ENCODE measurements at regions not wholly inside any gene's neighbourhood (a gene's known extent, or its start where the extent isn't known, plus 50 kb on each side); places are given as distances from the start of the nearest gene placed in this dataset.

GRCh38 chr6:104600639-104600931 lies 259.1 kb downstream of the HACE1 start (continued):
- no peak for TF ChIP-seq MYC (IDR thresholded peaks at IDR 0.05; ENCODE audit: low read depth, low read length)
- no peak for TF ChIP-seq MYC (CRISPR knock-in tag; IDR thresholded peaks at IDR 0.05; ENCODE audit: borderline replicate concordance, low read depth)

GRCh38 chr6:104599821-104600638 lies 259.7 kb downstream of the HACE1 start:
- no peaks in the 10 kb centered on the region for H3K9me3 ChIP-seq (replicated peaks; ENCODE audit: control insufficient read depth, insufficient read depth, low read depth, low read length)
- FAIRE-seq (no peak), DNase-seq (ENCODE audit: extremely low read depth in 1 of 4, low spot score in 3 of 4) (no peak), ATAC-seq (no peak)
- intact Hi-C loops (cut with micrococcal nuclease) (no loop called here), in situ Hi-C loops (cut with MboI) (no loop called here)
- H4K20me1 ChIP-seq (replicated peaks; ENCODE audit: control insufficient read depth, insufficient read depth, low read length): no peaks in the 10 kb centered on the region
- no peaks in the 10 kb centered on the region for H3K79me2 ChIP-seq (ENCODE audit: control insufficient read depth, insufficient read depth, low read length)
- no peak overlapping the region for H3K4me2 ChIP-seq (ENCODE audit: insufficient read depth, low read length)
- H3K9me1 ChIP-seq (ENCODE audit: control insufficient read depth, insufficient read depth, low read length): no peaks in the 10 kb centered on the region
- H3K27ac ChIP-seq (ENCODE audit: extremely low read depth, low read depth, low read length): no peak overlapping the region
- no peak overlapping the region for H3K9ac ChIP-seq (ENCODE audit: insufficient read depth in 1 of 2, low read depth in 2 of 2, low read length in 2 of 2)
- TF ChIP-seq TBP (optimal IDR thresholded peaks at IDR 0.05; ENCODE audit: low read depth, low read length): no peak
- TF ChIP-seq ZNF263 (CRISPR knock-in tag; IDR thresholded peaks at IDR 0.05; ENCODE audit: borderline replicate concordance): no peak
- no peak for TF ChIP-seq ZNF134 (CRISPR knock-in tag; conservative IDR thresholded peaks at IDR 0.05)
- TF ChIP-seq TAL1 (IDR thresholded peaks at IDR 0.05): no peak
- TF ChIP-seq TBL1XR1 (IDR thresholded peaks at IDR 0.05; ENCODE audit: low read length in 2 of 2): no peak
- TF ChIP-seq NCOA6 (IDR thresholded peaks at IDR 0.05): no peak
- TF ChIP-seq MTA2 (IDR thresholded peaks at IDR 0.05; ENCODE audit: low read depth): no peak
- no peak for TF ChIP-seq XRCC4 (IDR thresholded peaks at IDR 0.05; ENCODE audit: extremely low read depth, insufficient read depth, insufficient read length)
- TF ChIP-seq DPF2 (IDR thresholded peaks at IDR 0.05): no peak
- H3K4me3 ChIP-seq: no peak overlapping the region
- H3K36me3 ChIP-seq (ENCODE audit: control insufficient read depth, insufficient read depth, low read length): no peaks in the 10 kb centered on the region
- WGBS (ENCODE audit: insufficient coverage, low coverage, missing lambda C conversion rate): 0% methylated on average over 3 of the region's 3 CpGs
- no peak overlapping the region for H2AFZ ChIP-seq (ENCODE audit: low read depth, low read length)
- H3K4me1 ChIP-seq (replicated peaks in 1 of 2; ENCODE audit: control insufficient read depth in 2 of 2, insufficient read depth in 2 of 2, low read length in 2 of 2): no peaks in the 10 kb centered on the region
- BruUV-seq (replicated peaks): no TSS peak
- POLR2A ChIA-PET: interaction anchor here (0.9 to 1.5 kb wide), 2 partner anchors 8 to 11 kb away, joined by 3 to 4 read pairs; no protein-coding TSS in a partner anchor
- no peaks in the 10 kb centered on the region for H3K27me3 ChIP-seq (ENCODE audit: control insufficient read depth in 2 of 2, insufficient read depth in 2 of 2, low read length in 2 of 2)
- CTCF ChIA-PET (ENCODE audit: low intra/inter-chr PET ratio): no interaction called here
